WTC11 (cell line): ENCODE measurements at regions not wholly inside any gene's neighbourhood (a gene's known extent, or its start where the extent isn't known, plus 50 kb on each side); places are given as distances from the start of the nearest gene placed in this dataset.

ENCODE experiments used
- ATF3 ChIP-seq: sonication (generic); formaldehyde crosslinking; conservative IDR thresholded peaks from 2 replicates; pipeline ENCODE4 v1.8.1; 2022; ENCODE audit warnings: mild to moderate bottlenecking, missing genetic modification reagents
- CTCF ChIP-seq: fragments of 200-600 bp; IDR thresholded peaks from 2 replicates; pipeline ENCODE4 v1.8.0; 2022; ENCODE audit warnings: antibody characterized with exemption
- E2F5 ChIP-seq: sonication (generic); formaldehyde crosslinking; IDR thresholded peaks from 2 replicates; pipeline ENCODE4 v1.8.1; 2022; ENCODE audit warnings: mild to moderate bottlenecking, moderate library complexity, missing genetic modification reagents
- MAX ChIP-seq: sonication (generic); formaldehyde crosslinking; IDR thresholded peaks from 2 replicates; pipeline ENCODE4 v1.8.0; 2022; ENCODE audit warnings: mild to moderate bottlenecking, missing genetic modification reagents
- NFE2L1 ChIP-seq: sonication (generic); formaldehyde crosslinking; IDR thresholded peaks from 2 replicates; pipeline ENCODE4 v1.8.1; 2023; ENCODE audit warnings: missing genetic modification reagents
- SP1 ChIP-seq: sonication (generic); formaldehyde crosslinking; conservative IDR thresholded peaks from 2 replicates; pipeline ENCODE4 v1.8.1; 2022; ENCODE audit warnings: missing genetic modification reagents
- TCF7 ChIP-seq: sonication (generic); formaldehyde crosslinking; IDR thresholded peaks from 2 replicates; pipeline ENCODE4 v1.8.0; 2022; ENCODE audit warnings: mild to moderate bottlenecking, low read depth, missing genetic modification reagents, moderate library complexity
- ZMAT4 ChIP-seq: fragments of 250-450 bp; sonication (Bioruptor Pico); IDR thresholded peaks from 2 replicates; pipeline ENCODE4 v1.9.0; 2021; ENCODE audit warnings: mild to moderate bottlenecking

- TF ChIP-seq ZMAT4, result no peak
- TF ChIP-seq CTCF, result no peak
- no peak for TF ChIP-seq MAX
- TF ChIP-seq ATF3, result no peak
- no peak for TF ChIP-seq TCF7 (CRISPR knock-in tag)
- TF ChIP-seq SP1, result no peak
- TF ChIP-seq E2F5 (CRISPR knock-in tag), result no peak
- no peak for TF ChIP-seq NFE2L1 (CRISPR knock-in tag)
These were observed 270.6 kb upstream of the HES1 start for GRCh38 chr3:193865339-193865738.
